OCI-LY3 (cell line): ENCODE measurements at regions not wholly inside any gene's neighbourhood (a gene's known extent, or its start where the extent isn't known, plus 50 kb on each side); places are given as distances from the start of the nearest gene placed in this dataset.

Experiments
- CTCF ChIP-seq: fragments of 200-600, 300-600 bp; sonication (generic); IDR thresholded peaks from 2 replicates; pipeline ENCODE4 v1.5.1; 2014; ENCODE audit warnings: antibody characterized with exemption, low read length, low read depth
- EZH2phosphoT487 ChIP-seq: fragments of 200-600 bp; shearing (Covaris generic); IDR thresholded peaks from 2 replicates; pipeline ENCODE4 v1.6.1; 2018; ENCODE audit warnings: antibody characterized with exemption, mixed run types, low read depth

DNA sequence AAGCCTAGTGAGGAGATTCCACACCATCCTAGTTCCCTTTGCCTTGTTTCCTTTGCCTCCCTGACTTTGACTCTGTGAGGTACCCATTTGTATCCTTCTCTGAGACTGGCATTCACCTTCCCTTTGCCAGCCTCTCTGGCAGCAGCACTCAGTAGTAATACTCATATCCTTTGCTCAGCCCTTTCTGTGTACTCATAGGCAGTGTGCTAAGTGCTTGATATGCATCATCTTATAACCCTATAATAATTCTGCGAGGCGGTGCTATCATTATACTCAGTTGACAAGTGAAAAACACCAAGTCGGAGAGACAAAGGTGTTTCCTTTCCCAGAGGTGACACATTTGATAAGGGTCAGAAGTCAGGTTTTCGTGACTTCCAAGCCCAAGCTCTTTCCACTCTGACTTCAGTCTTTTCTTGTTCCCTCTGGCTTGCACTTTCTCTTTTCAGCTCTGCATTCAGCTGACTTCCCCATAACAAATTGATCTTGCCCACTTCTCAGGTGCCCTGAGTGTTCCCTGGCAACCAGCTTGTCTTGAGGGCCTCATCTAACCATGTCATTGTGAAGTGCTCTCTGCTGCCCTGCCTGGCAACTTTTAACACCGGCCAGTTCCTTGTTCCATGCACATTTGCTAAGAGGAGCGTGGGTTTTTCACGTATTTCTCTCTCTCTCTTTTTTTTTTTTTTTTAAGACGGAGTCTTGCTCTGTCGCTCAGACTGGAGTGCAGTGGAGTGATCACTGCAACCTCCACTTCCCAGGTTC is 94.5 kb upstream of the UPP2 start:
- TF ChIP-seq CTCF (no peak; the same call in 1 of the 2 replicates), EZH2phosphoT487 (no peak)
